Ammon's horn (tissue), 1 donor: ENCODE measurements at regions not wholly inside any gene's neighbourhood (a gene's known extent, or its start where the extent isn't known, plus 50 kb on each side); places are given as distances from the start of the nearest gene placed in this dataset.

Experiments used
- DNase-seq: peaks from one replicate; pipeline ENCODE4 v3.0.0-alpha.2; 2016; ENCODE audit warnings: low spot score

DNA sequence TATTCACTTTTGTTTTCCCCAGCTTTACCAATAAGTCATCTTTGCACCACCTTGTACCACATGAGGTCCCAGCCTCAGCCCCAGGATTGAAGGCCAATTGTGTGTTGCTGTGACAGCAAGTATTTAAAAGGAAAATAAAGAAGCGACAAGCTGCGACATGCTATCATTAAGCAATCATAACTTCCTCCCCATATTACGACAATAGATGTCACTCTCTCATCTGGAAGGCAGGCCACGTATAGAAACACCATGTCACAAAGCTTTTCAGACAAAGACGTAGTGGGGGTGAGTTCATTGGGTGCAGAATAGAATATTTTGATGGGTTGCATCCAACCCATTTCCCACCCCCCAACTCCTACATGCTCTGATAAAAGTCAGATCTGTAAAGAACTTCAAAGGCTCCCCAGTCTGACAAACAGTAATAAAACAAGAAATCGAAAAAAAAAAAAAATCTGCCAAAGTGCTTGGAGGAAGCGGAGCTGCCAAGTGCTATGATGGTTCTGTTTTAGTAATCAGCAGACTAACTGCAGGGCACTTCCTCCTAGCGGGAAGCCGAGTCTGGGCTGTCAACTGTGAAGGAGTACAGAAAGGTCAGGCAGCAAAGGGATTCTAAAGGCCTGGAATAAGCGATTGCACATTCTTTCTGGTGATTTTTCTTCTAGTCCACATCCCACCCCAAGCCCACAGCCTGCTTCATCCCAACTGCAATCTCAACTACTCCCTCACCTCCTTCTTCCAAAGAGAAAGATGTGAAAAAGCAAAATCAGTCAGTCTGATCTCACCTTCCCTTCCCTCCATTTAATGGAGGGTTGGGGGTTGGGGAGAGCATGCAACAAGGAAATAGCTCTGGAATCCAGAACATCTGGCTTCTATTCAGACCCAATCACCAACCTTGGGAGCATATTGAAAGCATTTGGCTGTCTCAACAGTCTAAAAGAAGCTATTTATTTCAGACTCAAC lies 131.4 kb upstream of the UBASH3B start:
- peak; percentile 43 for DNase-seq

DNA sequence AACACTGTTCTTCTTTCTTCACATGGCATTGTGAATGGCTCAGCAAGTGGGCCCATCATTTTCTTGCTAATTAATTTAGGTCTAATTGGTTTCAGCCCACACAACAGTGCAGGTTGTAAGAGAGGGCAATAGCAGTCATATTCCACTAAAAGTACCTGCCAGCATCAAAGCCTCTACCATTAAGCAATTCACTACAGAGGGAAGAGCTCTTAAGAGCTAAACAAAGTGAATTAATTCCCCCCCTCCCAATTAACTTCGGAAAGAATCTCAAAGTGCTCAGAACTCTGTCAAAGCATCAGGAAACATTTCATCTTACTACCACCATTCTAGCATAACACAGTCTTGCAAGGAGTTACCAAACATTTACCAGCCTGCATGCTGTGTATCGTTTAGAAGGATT lies 133.9 kb upstream of the UBASH3B start:
- no peak for DNase-seq

DNA sequence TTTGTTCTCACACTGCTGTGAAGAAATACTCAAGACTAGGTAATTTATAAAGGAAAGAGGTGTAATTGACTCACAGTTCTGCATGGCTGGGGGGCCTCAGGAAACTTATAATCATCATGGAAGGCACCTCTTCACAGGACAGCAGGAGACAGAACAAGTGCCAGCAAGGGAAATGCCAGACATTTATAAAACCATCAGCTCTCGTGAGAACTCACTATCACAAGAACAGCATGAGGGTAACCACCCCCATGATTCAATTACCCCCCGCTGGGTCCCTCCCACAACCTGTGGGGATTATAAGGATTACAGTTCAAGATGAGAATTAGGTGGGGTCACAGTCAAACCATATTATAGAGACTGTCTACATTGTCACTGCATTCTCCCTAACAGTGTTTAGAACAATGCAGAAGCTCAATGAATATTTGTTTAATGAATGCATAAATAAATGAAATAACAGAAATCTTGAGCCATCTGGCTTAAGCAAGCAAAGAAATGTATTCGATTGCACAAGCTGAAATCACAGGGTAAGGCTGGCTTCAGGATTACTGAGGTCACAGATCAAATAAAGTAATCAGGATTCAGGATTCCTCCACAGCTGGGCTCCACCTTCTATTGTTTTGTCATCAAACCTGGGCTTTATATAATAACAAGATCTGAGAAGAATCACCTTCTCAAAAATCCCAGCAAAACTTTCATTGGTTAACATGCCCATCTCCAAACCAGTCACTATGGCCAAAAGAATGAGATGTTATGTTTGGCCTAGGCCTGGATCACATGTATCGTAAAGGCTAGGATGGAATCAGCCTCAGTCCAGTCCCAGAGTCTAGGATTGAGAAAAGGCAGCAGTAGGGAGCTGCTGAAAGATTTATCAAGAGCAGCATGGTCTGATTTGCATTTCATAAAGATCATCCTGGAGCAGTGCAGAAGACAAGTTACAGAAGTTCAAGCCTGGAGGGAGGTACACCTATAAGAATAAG lies 137.8 kb upstream of the UBASH3B start:
- DNase-seq, result no peak

DNA sequence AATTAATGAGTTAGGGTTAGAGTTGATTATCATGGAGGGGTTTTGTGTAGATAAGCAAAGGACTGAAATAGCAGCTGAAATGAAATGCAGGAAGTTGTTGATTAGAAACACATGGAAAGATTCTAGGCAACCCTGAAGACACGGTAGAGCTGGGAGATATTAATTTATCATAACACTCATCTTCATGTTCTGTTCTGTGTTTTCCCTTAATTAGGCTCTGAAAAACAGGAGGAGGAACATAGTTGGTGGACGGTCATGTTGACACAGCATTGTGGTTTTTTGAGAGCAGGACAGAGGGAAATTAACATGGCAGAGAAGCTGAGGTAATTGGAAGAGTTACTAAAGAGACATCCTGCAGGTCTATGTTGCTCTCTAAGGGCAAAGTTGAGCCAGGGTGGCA lies 138.8 kb upstream of the UBASH3B start:
- DNase-seq, result no peak

DNA sequence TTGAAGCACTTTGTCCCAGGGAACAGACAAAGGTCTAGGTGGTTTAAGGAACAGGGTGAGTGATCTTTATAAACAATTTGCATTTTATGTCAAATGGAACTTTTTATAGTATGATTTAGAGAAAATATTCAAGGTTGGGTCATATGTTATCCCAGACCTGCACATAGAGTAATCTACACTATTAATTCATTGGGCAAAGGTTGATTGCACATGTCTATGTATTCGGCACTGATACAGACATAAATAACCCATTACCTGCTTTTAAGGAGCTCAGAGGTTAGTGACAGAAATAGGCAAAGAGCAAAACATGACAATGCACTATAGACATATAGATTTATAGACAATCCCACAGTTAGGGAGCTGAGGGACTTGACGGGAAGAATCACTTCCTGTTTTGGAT lies 141.5 kb upstream of the UBASH3B start:
- no peak for DNase-seq

DNA sequence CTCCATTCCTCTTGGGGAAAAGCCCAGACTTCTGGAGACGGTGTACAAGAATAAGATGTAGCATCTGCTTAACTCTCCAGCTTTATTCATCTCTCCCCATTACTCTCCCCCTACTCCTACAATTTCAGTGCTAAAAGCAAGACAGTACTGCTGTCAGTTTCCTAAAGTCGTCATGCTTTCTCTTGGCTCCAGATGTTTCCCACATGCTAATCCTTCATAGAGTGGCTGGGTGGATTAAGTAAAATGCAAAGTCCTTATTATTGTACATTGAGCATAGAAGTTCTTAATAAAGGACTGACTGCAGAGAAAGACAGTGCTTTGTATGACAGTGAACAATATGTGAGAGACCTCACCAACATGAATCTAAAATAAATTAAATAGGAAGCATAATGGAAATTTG lies 142.2 kb upstream of the UBASH3B start:
- DNase-seq, result no peak

DNA sequence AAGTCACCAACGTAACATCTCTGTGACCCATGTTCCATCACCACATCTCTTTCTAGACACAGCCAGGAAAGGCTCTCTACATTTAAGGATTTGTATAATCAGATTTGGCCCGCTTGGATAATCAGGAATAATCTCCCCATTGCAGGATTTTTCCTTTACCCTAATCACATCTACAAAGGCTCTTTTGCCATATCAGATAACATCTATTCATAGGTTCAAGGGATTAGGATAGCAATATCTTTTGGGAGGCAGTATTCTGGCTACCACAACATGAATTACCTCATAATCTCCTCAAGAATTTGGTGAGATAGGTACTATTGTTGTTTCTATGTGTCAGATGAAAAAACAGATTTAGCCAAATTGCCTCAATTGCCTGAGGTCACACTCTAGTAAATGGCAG lies 142.8 kb upstream of the UBASH3B start:
- DNase-seq, result no peak

DNA sequence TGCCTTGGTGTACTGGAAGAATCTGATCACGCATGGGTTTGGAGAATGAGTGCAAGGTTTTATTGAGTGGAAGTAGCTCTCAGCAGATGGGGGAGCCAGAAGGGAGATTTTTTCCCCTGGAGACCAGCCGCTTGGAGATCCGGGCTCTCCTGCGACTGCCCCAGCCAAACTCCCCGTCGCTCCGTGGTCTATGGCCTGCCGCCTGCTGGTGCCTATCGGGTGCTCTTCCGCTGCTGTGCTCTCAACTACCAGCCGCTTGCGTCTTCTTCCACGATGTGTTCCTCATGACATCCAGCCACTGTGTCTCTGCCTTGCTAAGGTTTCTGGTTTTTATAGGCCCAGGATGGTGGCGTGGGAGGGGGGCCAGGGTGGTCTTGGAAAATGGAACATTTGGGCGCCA lies 145.6 kb upstream of the UBASH3B start:
- no peak for DNase-seq

DNA sequence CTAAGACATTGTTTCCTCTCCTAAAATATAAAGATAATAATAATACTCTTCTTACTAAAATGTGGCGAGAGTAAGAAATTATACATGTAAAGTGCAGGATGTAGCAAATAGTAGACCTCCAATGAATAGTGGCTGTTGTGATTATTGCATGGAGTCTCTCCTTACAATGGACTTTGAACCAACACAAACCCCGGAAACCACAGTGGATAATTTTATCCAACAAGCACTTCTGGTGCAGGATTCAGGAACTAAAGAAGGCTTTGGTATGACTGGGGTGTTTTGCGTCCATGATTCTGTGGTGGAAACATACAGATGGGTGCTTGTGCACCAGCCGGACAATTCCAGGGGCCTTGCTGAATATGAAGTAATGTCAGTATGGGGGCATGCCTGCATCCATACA lies 146.4 kb upstream of the UBASH3B start:
- DNase-seq, result peak; percentile 5

DNA sequence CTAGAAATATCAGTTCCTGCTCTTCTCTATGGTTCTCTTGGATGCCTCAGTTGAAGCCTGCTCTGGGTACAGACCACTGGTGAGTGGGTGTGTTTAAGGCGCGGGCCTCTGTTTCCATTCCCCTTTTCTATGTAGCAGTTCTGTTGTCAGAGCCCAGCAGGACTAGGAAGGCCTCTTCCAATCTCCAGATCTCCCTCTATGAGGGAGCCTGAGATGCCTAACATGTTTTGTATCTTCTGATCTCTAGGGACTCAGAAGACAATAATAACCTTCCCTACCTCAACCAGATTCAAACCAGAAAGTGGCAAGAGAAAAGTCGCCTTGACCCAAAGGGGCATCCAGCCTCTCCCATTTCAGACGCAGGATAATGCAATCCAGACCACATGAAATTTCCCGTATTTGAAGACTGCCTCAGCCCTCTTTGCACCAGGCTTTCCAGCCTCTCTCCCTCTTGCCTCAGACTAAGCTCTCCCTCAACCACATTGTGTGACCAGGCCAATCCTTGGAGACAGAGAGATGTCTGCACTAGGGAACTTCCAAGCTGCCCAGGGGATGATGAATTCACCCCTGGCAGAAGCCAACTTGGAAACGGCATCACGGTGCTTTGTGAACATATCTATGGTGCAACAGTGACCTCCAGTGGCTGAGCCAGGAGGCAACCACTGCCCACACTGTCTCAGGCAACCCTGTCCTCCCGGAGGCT lies 150.1 kb upstream of the UBASH3B start:
- DNase-seq, result peak; percentile 95

DNA sequence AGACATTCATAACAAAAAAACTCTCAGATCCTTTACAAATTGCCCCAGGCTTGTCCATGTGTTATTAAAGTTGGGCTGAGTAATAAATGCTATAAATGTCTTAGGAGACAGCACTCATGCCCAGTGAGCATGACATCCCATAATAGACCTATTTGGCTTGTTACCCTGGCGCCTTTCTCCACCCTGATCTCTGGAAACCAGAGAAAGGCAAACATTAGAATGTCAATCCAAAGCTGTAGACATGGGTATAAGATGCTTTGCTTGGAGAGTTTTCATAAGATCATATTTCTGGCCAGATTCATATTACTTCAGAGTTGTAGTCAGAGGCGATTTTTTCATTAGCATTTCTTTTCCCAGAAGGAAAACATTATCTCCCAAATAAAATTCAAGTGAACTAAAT lies 161.3 kb upstream of the UBASH3B start:
- DNase-seq, result no peak

DNA sequence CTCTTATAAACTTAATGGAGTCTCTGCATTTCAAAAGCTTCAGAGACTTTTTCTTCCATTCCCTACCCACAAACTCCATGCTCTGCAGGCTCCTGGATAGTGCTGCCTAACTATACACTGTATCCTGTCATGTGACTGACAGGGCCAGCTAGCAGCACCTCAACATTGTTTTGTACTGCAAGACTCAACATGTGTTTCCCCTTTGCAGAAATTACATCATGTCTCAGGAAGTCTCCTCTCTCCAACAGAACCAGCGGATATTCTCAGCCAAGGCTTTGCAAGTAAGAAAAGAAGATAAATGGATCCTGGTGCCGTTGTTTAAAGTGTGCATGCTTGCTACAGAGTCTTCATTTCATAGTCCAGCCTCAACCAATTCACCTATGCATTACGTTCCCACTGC lies 164.0 kb upstream of the UBASH3B start:
- peak; percentile 45 for DNase-seq

DNA sequence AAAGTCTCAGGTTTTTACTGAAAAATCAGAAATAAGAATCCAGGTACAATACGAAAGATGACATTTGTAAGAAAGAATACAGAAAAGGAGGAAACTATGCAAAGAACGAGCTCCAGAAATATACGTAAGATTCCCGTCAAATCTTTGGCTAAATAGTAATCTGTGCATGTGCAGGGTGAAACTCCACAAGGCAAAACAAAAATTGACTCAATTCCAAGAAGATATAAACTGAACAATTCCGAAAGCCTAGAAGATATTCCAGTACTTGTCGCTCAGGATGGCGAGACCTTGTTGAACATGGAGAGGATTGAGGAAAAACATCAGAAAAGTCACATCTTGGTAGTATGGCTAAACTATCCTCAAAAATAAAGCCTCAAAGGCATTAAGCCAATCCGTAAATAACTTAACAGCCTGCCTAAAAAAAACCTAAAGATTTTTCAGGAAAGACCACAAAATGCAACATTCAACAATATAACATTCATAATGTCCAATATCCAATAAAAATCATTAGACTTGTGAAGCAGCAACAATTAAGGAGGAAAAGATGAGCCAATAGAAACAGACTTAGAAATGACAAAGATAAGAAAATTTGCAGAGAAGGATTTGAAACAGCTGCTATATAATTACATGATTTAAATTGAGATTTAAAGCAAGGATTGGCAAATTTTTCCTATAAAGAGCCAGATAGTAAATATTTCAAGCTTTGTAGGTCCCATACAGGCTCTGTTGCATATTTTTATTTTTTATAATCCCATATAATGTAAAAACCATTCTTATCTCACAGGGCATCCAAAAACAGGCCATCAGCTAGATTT lies 166.4 kb upstream of the UBASH3B start:
- DNase-seq, result no peak

DNA sequence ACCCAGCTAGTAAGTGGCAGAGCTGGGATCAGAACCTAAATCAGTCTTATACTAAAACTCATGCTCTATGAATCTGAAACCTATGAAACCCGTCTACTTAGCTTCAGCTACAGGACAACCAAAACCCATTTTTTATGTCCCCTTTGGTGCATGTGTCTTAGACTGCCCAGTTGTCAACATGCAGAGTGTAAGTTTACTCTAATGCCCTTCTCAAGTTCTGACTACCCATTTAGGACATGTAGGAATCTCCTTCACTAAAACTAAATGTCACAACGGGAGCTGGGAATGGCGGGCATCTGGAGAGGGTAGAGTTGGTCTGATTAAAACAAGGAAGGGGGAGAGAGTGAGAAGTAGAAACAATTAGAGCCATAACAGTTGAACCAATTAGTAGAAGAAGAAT lies 167.9 kb upstream of the UBASH3B start:
- no peak for DNase-seq

DNA sequence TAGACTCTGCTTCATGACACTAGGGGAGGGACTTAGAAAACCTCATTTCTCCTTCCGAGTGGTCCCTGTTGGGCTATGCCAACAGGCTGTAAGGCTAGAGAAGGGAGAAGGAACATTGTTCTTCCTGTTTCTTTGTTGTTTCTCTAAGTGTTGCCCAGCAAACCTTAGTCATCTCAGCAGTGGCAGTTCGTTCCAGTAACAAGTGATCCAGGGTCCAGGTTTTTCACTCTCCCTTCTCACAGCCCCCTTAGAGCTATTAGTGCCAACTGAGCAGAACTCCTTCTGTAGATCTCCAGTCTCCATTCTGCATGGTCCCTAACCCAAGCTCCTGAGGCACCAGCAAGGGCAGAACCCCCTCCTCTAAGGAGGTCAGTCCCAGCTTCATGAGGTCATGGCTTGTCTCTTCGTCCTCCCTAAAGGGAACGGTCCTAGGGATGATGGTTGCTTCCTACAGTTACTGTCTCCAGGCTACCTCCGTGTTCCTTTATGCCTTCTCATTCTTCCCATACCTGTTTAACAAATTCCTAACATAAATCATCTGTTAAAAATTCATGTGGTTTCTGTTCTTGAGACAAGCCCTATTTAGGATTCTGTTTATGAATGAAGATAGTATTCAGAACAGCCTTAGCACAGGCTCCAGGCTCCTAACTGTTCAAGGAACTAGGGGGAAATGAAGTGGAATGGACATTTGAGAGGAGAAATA lies 168.6 kb upstream of the UBASH3B start:
- DNase-seq, result no peak

DNA sequence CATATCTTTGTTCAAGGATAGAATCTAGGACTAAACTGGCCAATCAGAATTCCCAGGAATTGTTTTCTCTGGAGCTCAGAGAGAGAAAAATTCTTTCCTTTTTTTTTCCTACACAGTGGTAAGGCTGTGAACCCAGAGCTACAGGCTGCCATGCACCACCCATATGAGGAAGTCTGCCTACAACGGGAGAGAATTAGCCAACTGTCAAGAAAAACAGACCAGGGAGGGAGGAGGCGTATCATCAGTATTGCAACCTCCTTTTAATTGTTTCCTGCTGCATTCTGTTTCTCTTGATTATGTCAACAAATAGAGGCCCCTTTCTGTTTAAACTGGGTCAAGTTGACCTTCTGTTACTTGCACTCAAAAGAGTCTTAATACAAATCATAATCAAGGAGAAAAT lies 176.5 kb upstream of the UBASH3B start:
- no peak for DNase-seq

DNA sequence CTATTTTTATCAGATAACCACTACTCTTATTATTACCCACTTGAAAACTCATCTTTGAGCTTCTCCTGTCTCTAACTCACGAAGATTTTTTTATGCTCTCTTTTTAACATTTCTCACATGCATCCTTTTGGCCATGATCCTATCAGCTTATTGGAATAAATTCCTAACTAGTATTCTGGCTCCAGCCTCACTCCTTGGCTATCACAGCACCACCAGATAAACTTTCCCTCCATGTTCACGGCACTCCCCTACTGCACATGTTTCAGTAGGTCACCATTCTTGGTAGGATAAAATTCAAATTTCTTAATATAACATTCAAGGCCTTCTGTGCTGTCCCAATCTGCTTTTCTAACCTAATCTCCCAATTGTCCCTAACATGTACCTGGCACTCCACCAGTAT lies 186.6 kb upstream of the UBASH3B start:
- no peak for DNase-seq

DNA sequence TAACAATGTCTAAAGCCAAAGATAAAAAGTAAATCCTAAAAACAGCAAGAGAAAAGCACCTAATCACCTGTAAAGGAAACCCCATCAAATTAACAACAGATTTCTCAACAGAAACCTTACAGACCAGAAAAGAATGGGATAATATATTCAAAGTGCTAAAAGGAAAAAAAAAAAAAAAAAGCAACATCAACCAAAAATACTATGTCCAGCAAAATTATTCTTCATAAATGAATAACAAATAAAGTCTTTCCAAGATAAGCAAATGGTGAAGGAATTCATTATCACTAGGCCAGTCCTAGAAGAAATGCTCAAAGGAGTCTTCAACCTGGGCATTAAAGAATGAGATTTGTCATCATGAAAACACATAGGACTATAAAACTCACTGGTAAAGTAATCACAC lies 192.0 kb upstream of the UBASH3B start:
- no peak for DNase-seq

DNA sequence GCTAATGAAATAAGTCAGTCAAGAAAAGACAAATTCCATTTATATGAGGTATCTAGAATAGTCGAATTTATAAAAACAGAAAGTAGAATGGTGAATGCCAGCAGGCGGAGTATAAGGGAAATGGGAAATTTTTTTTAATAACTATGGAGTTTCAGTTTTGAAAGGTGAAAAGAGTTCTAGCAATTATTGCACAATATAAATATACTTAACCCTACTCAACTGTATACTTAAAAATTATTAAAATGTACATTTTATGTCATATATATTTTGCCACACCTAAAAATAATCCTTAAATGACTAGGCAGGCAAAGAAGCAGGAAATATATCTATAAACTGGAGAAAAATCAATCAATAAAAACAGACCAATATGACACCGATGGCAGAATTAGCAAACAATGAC lies 196.5 kb upstream of the UBASH3B start:
- DNase-seq, result no peak

DNA sequence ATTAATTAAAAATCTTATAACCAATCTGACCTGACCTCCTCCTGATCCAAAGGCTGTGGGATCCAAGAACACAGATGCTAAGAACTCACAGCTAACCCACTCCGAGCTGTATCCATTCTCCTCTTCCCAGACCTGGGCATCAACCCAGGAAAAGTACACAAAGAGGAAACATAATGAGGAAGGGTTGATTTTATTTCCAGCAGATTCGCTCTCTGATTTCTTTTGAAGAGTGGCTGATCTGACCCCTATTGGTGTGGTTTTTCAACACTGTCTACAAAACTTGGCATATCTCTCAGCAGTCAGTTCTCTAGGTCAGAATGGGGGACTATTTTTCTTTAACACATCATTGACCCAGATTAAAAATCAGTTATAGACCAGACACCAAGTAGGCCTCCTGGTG lies 201.9 kb upstream of the UBASH3B start:
- DNase-seq, result peak; percentile 54

DNA sequence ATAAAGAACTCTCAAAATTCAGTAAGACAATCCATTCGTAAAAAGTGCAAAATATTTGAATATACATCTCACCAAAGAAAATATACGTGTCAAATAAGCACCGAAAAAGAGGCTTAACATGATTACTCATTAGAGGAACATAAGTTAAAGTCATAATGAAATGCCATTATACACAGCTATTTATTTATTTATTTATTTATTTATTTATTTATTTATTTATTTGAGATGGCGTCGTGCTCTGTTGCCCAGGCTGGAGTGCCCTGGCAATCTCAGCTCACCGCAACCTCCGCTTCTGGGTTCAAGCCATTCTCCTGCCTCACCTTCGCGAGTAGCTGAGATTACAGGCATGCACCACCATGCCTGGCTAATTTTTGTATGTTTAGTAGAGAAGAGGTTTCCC lies 203.6 kb upstream of the UBASH3B start:
- no peak for DNase-seq
